ENCODE measurements at regions not wholly inside any gene's neighbourhood (a gene's known extent, or its start where the extent isn't known, plus 50 kb on each side); places are given as distances from the start of the nearest gene placed in this dataset.

DNA sequence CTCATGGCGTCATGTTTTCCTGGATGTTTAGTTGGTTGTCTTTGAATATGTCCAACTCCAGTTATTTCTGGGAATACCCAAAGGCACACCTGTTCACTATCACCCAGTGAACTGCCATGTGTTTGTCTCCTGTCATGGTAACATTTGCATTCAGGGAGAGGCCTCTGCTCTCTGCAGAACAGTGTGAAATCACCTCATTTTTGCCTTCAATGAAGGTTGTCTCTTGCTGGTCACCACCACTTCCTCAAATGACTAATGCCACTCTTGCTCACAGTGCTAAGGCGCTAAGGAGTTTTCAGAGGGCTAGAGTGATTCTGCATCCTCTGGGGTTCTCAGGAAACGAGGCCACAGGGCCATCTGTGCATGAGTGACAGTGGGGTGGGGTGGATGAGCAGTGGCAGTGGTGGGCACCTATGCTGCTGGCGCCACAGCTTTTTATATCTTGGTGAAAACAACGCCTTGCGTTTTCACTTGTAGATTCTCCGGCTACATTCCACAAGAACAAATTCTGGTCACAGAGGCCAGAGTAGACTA, 60.0 kb upstream of the ATP5PO start (continued):
- TF ChIP-seq, protein P1, sequence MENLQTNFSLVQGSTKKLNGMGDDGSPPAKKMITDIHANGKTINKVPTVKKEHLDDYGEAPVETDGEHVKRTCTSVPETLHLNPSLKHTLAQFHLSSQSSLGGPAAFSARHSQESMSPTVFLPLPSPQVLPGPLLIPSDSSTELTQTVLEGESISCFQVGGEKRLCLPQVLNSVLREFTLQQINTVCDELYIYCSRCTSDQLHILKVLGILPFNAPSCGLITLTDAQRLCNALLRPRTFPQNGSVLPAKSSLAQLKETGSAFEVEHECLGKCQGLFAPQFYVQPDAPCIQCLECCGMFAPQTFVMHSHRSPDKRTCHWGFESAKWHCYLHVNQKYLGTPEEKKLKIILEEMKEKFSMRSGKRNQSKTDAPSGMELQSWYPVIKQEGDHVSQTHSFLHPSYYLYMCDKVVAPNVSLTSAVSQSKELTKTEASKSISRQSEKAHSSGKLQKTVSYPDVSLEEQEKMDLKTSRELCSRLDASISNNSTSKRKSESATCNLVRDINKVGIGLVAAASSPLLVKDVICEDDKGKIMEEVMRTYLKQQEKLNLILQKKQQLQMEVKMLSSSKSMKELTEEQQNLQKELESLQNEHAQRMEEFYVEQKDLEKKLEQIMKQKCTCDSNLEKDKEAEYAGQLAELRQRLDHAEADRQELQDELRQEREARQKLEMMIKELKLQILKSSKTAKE (IDR thresholded peaks at IDR 0.05; ENCODE audit: low read depth, poor library complexity, severe bottlenecking): no peak
- TF ChIP-seq MTA3 (IDR thresholded peaks at IDR 0.05; ENCODE audit: borderline replicate concordance, low read length) (no peak; the same call in 1 of the 2 replicates), NFYB (IDR thresholded peaks at IDR 0.05; ENCODE audit: insufficient read depth, low read depth, low read length) (no peak), NFXL1 (IDR thresholded peaks at IDR 0.05; ENCODE audit: borderline replicate concordance) (no peak), MYC (IDR thresholded peaks at IDR 0.05; ENCODE audit: insufficient read depth, insufficient read length, insufficient replicate concordance, low read length, severe bottlenecking) (no peak), NR2C2 (IDR thresholded peaks at IDR 0.05; ENCODE audit: borderline replicate concordance, control insufficient read depth, insufficient read length, low read depth) (no peak), LARP7 (IDR thresholded peaks at IDR 0.05) (0 out of 2 replicates have a peak, but pooled peaks have one; percentile 31), CBX5 (IDR thresholded peaks at IDR 0.05; ENCODE audit: low read depth) (no peak), SREBF2 (IDR thresholded peaks at IDR 0.05; ENCODE audit: low read length) (no peak), RFX5 (IDR thresholded peaks at IDR 0.05; ENCODE audit: low read depth, low read length) (no peak), IRF4 (IDR thresholded peaks at IDR 0.05; ENCODE audit: low read depth, low read length) (peak; percentile 94), E2F4 (IDR thresholded peaks at IDR 0.05; ENCODE audit: low read depth, low read length) (no peak), MXI1 (IDR thresholded peaks at IDR 0.05; ENCODE audit: low read depth, low read length) (no peak), ATF7 (IDR thresholded peaks at IDR 0.05; ENCODE audit: low read depth) (peak; percentile 90), TCF3 (IDR thresholded peaks at IDR 0.05; ENCODE audit: borderline replicate concordance, insufficient read depth, low read depth, low read length) (no peak), KDM1A (IDR thresholded peaks at IDR 0.05; ENCODE audit: borderline replicate concordance) (no peak), RB1 (IDR thresholded peaks at IDR 0.05; ENCODE audit: borderline replicate concordance) (no peak), PML (IDR thresholded peaks at IDR 0.05; ENCODE audit: low read length) (no peak), ZNF217 (IDR thresholded peaks at IDR 0.05) (no peak), NR2F1 (conservative IDR thresholded peaks at IDR 0.05) (peak; percentile 71), SP1 (IDR thresholded peaks at IDR 0.05; ENCODE audit: low read depth, low read length) (peak; percentile 40)
- TF ChIP-seq, protein P2, sequence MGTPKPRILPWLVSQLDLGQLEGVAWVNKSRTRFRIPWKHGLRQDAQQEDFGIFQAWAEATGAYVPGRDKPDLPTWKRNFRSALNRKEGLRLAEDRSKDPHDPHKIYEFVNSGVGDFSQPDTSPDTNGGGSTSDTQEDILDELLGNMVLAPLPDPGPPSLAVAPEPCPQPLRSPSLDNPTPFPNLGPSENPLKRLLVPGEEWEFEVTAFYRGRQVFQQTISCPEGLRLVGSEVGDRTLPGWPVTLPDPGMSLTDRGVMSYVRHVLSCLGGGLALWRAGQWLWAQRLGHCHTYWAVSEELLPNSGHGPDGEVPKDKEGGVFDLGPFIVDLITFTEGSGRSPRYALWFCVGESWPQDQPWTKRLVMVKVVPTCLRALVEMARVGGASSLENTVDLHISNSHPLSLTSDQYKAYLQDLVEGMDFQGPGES (IDR thresholded peaks at IDR 0.05): no peak
- TF ChIP-seq, protein P3, sequence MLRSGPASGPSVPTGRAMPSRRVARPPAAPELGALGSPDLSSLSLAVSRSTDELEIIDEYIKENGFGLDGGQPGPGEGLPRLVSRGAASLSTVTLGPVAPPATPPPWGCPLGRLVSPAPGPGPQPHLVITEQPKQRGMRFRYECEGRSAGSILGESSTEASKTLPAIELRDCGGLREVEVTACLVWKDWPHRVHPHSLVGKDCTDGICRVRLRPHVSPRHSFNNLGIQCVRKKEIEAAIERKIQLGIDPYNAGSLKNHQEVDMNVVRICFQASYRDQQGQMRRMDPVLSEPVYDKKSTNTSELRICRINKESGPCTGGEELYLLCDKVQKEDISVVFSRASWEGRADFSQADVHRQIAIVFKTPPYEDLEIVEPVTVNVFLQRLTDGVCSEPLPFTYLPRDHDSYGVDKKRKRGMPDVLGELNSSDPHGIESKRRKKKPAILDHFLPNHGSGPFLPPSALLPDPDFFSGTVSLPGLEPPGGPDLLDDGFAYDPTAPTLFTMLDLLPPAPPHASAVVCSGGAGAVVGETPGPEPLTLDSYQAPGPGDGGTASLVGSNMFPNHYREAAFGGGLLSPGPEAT (IDR thresholded peaks at IDR 0.05; ENCODE audit: low read depth): peak; percentile 66; the same call in 1 of the 2 replicates

All from GM12878 (cell line).